Dedifferentiated amniotic fluid mesenchymal stem cell (primary cell): ENCODE measurements at regions not wholly inside any gene's neighbourhood (a gene's known extent, or its start where the extent isn't known, plus 50 kb on each side); places are given as distances from the start of the nearest gene placed in this dataset.
"Not testable (repeated sequence)": the region's sequence is repeated elsewhere in the genome, so short reads cannot be mapped to it uniquely, and the experiment has no call there.

Experiments
- DNase-seq: peaks from one replicate; pipeline ENCODE4 v3.0.0-alpha.2; 2016; ENCODE audit errors: extremely low spot score

GRCh38 chr3:86794361-86795065, 196.4 kb downstream of the VGLL3 start:
- no peak for DNase-seq

- peak; percentile 95 for DNase-seq
Measured at GRCh38 chr3:86793786-86794185, 197.2 kb downstream of the VGLL3 start.

- DNase-seq, result no peak
Measured at GRCh38 chr3:86792316-86792715, 198.6 kb downstream of the VGLL3 start.

- DNase-seq, result no peak
Measured at GRCh38 chr3:86790884-86791549, 199.9 kb downstream of the VGLL3 start.

GRCh38 chr3:86788371-86788770, 202.6 kb downstream of the VGLL3 start:
- no peak for DNase-seq

- no peak for DNase-seq
Measured at GRCh38 chr3:86787091-86787490, 203.9 kb downstream of the VGLL3 start.

GRCh38 chr3:86785386-86785785, 205.6 kb downstream of the VGLL3 start:
- peak; percentile 79 for DNase-seq

- DNase-seq, result no peak
Measured at GRCh38 chr3:86782866-86783265, 208.1 kb downstream of the VGLL3 start.

- DNase-seq, result peak; percentile 40
Measured at GRCh38 chr3:86782286-86782685, 208.7 kb downstream of the VGLL3 start.

- DNase-seq, result peak; percentile 57
Measured at GRCh38 chr3:86774082-86774691, 216.8 kb downstream of the VGLL3 start.

GRCh38 chr3:86772699-86773098, 218.2 kb downstream of the VGLL3 start:
- DNase-seq, result no peak

GRCh38 chr3:86771741-86772512, 219.0 kb downstream of the VGLL3 start:
- no peak for DNase-seq

GRCh38 chr3:86766331-86766730, 224.6 kb downstream of the VGLL3 start:
- DNase-seq, result no peak

- not testable (repeated sequence) for DNase-seq
Measured at GRCh38 chr3:86757322-86758179, 233.4 kb downstream of the VGLL3 start.

- no peak for DNase-seq
Measured at GRCh38 chr3:86748015-86748414, 242.9 kb downstream of the VGLL3 start.

GRCh38 chr3:86744051-86744450, 246.9 kb downstream of the VGLL3 start:
- DNase-seq, result no peak

GRCh38 chr3:86743233-86743632, 247.7 kb downstream of the VGLL3 start:
- DNase-seq, result no peak

GRCh38 chr3:86740751-86741150, 250.2 kb downstream of the VGLL3 start:
- DNase-seq, result no peak

- DNase-seq, result no peak
Measured at GRCh38 chr3:86739244-86739643, 251.7 kb downstream of the VGLL3 start.

- DNase-seq, result no peak
Measured at GRCh38 chr3:86738684-86739083, 252.3 kb downstream of the VGLL3 start.

- no peak for DNase-seq
Measured at GRCh38 chr3:86737517-86737916, 253.4 kb downstream of the VGLL3 start.
